HFF-Myc (cell line): ENCODE measurements at regions not wholly inside any gene's neighbourhood (a gene's known extent, or its start where the extent isn't known, plus 50 kb on each side); places are given as distances from the start of the nearest gene placed in this dataset.

Experiments used
- DNase-seq: peaks from one replicate; pipeline ENCODE4 v3.0.0-alpha.2; 2011; ENCODE audit warnings: low read depth; ENCODE audit errors: extremely low read depth
- H3K4me3 ChIP-seq: replicated peaks from 2 replicates; pipeline ENCODE4 v1.5.1; 2011; ENCODE audit warnings: low read depth, mild to moderate bottlenecking, control low read depth, low read length
- CTCF ChIP-seq: IDR thresholded peaks from 2 replicates; pipeline ENCODE4 v1.5.1; 2012; ENCODE audit warnings: mild to moderate bottlenecking, low read depth, low read length, control low read depth; ENCODE audit errors: missing control alignments

- TF ChIP-seq CTCF = no peak
- H3K4me3 ChIP-seq = no peak overlapping the region
- DNase-seq = no peak
Observed at GRCh38 chr7:130944997-130945396, 211.0 kb upstream of the KLF14 start.

GRCh38 chr7:130945411-130945811 lies 211.4 kb upstream of the KLF14 start:
- no peak for DNase-seq
- H3K4me3 ChIP-seq = no peak overlapping the region
- TF ChIP-seq CTCF = no peak

GRCh38 chr7:130946114-130946513 lies 212.1 kb upstream of the KLF14 start:
- H3K4me3 ChIP-seq = no peak overlapping the region
- no peak for DNase-seq
- no peak for TF ChIP-seq CTCF

- TF ChIP-seq CTCF = no peak
- no peak overlapping the region for H3K4me3 ChIP-seq
Observed at GRCh38 chr7:130947792-130948580, 214.0 kb upstream of the KLF14 start.

GRCh38 chr7:130948822-130949221 lies 214.8 kb upstream of the KLF14 start:
- DNase-seq = no peak
- no peak overlapping the region for H3K4me3 ChIP-seq
- no peak for TF ChIP-seq CTCF

More at GRCh38 chr7:130947792-130948580, 214.0 kb upstream of the KLF14 start:
- no peak for DNase-seq

- no peak for DNase-seq
Observed at GRCh38 chr7:130949550-130949949, 215.5 kb upstream of the KLF14 start.

More at GRCh38 chr7:130949550-130949949, 215.5 kb upstream of the KLF14 start:
- no peak for TF ChIP-seq CTCF
- H3K4me3 ChIP-seq = no peak overlapping the region
